Putamen (tissue), 1 donor: ENCODE measurements at regions not wholly inside any gene's neighbourhood (a gene's known extent, or its start where the extent isn't known, plus 50 kb on each side); places are given as distances from the start of the nearest gene placed in this dataset.
"Not testable (repeated sequence)": the region's sequence is repeated elsewhere in the genome, so short reads cannot be mapped to it uniquely, and the experiment has no call there.

Experiments
- DNase-seq: peaks from one replicate; pipeline ENCODE4 v3.0.0-alpha.2; 2016; ENCODE audit warnings: low spot score

- peak; percentile 29 for DNase-seq
Measured at GRCh38 chr3:61381745-61382392, 130.6 kb upstream of the FHIT start.

DNA sequence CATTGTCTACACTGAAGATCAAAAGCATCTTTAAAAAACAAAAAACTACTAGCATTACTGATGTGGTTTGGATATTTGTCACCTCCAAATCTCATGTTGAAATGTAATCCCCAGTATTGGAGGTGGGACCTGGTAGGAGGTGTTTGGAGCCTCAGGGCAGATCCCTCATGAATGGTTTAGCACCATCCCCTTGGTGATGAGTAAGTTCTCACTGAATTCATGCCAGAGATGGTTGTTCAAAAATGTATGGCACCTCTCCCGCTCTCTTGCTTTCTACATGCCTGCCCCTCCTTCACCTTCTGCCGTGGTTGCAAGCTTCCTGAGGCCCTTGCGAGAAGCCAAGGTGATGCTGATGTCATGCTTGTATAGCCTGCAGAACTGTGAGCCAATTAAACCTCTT lies 136.6 kb upstream of the FHIT start:
- no peak for DNase-seq

DNA sequence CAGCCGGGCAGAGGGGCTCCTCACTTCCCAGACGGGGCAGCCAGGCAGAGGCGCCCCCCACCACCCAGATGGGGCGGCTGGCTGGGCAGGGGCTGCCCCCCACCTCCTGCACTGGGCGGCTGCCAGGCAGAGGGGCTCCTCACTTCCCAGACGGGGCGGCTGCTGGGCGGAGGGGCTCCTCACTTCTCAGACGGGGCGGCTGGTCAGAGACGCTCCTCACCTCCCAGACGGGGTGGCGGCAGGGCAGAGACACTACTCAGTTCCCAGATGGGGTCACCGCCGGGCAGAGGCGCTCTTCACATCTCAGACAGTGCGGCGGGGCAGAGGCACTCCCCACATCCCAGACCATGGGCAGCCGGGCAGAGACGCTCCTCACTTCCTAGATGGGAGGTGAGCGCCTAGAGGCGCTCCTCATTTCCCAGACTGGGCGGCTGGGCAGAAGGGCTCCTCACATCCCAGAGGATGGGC lies 142.3 kb upstream of the FHIT start:
- not testable (repeated sequence) for DNase-seq

DNA sequence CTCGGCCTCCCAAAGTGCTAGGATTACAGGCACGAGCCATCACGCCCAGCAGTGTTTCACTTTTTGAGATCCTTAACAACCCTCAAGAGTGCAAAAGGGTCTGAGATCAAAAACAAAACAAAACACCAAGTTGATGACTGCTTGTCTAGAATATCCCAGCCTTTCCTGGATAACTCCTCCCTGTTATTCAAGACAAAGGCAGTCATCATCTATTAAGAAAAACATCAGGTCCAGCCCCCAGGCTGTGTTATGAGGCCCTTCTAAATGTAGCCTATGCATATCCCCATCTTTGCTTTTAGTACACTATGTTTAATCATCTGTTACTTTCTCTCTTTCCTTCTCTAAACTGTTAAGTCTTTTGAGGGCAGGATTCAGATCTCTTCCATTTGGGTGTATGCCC lies 150.1 kb upstream of the FHIT start:
- no peak for DNase-seq

DNA sequence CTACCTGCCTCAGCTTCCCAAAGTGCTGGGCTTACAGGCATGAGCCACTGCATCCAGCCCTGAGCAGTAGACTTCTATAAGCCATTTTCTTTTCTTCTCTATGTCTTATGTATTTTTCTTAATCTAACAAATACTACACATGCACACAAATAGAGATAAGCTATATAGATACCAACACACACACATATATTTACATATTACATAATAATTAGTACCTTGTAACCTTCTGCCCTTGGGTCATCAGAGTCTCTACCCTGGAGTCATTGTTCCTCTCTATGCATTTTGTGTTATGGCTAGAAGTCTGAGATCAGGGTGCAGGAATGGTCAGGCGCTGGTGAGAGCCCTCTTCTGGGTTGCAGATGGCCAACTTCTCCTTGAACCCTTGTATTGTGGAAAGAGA lies 154.0 kb upstream of the PTPRG start:
- no peak for DNase-seq

DNA sequence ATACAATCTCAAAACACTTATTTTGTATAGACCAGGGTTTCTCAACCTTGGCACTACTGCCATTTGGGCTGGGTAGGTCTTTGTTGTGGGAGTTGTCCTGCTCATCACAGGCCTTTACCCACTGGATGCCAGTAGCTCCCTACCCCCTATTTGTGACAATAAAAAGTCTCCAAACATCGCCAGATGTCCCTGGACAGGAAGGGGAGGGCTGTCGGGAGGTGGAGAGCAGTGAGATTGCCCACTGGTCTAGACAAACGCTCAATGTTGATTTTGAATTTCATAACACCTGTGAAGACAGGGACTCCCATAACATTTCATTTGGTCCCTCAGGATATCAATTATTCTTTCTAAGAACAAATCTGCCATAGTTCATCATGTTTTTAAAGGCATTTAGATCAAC lies 151.7 kb upstream of the PTPRG start:
- no peak for DNase-seq

GRCh38 chr3:61410358-61410757 lies 151.0 kb upstream of the PTPRG start:
- DNase-seq, result not testable (repeated sequence)

- no peak for DNase-seq
Measured at GRCh38 chr3:61411009-61411662, 150.2 kb upstream of the PTPRG start.

- DNase-seq, result no peak
Measured at GRCh38 chr3:61414456-61414855, 146.9 kb upstream of the PTPRG start.

GRCh38 chr3:61415201-61415600 lies 146.2 kb upstream of the PTPRG start:
- DNase-seq, result no peak

DNA sequence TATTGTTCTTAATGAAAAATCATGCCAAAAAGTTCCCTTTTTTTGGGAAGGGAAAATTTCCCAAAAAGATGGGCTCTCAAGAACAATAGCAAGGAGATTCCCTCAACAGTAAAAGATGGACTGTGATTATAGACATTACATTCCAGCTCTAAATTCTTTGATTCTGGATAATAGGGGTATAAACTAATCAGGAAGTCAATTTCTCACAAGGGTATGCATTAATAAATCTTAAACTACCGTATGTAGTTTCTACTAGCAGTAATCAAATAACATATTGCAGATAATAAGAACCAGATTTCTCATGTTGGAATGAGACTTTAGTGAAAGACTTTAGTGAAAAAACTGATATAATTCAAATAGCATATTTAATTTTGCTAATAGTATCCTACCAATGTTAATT lies 144.8 kb upstream of the PTPRG start:
- DNase-seq, result no peak

GRCh38 chr3:61417352-61417751 lies 144.0 kb upstream of the PTPRG start:
- no peak for DNase-seq

DNA sequence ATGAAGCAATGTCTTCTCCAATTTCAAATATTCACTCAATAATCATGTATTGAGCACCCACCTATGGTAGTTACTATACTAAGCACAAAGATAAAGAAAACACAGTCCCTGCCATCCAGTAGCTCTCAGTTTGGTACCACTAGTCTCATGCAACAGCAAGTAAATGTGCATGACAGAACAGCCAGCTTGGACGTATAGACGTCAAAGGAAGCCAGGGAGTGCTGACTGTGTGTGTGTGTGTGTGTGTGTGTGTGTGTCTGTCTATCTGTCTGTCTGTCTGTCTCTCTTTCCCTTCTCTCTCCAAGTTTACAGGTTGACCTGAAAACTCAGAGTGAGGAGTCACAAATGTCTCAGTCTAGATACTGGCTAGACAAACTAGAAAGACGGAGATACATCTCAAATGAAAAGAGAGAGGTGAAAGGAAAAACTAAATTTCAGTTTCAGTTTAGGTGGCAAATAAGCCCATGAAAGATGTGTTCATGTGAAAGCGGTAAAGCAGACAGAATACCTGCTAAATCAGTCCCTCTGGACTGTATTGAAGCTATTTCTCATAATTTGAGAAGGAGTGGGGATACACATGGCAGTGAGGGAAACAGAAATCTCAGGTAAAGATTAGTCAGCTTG lies 141.1 kb upstream of the PTPRG start:
- no peak for DNase-seq

DNA sequence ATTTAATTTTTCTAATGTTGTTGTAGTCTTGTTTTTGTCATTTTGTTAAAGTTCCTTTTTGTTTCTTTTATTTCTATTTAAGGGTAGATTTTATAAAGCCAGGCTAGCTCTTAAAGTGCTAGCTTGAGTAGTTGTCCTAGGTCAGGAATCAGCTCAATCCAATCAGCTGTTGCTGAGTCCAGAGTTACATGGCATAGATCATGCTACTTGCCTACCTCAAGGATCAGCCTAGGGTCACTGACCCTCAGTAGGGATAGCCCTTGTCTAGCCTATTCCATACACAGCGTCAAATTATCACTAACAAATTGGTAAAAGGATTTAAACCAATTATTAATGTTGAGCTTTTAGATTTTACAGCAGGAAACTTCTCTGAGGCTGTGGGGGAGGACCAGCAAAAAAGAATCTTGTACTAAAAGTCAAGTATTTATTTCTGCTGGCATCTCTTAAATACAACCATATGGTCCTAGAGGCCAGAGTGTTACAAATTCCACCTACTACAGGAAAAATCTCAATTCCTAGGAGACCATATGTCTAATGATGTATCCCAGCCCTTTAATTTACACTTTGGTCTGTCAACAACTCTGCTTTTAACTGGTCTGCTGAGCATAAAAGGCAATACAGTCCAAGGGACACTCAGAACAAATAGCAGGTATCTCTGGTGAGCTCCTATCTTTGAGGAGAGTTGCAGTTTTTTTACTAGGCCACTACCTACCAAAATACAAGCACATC lies 138.3 kb upstream of the PTPRG start:
- no peak for DNase-seq

DNA sequence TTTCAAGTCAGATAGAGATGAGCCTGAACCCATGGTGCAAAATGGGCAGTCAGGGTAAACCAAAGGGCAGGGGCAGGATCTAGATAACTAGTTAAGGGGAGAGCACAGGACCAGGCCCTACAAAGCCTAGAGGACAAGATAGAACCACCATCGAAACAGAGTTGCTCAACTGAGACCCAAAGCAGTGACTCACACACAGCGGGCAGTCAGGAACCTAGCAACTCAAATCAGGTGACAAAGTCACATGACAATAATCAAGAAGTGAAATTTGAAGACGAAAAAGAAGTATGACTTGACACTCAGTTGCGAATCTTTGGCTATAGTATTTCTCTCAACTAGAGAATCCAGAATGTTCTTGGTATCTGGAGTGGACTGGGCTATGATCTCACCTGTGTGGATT lies 136.0 kb upstream of the PTPRG start:
- DNase-seq, result no peak

DNA sequence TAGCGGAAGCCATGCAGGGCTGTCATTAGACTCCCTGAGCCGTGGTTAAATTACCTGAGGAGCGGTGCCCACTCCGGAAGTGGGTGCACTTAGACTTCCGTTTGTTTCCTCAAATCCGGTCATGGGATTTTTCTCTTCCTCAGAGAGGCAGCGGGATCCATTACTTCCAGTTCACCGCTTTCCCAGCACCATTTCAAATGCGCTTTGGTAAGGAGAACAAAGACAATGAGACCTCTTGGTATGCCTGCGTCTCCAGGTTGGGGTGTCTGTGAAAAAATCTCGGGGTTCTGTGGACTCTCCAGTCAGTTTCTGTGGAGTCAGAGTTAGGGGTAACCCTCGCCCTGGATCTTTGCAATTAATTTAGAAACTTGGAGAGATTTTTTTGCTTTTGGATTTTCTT lies 132.3 kb upstream of the PTPRG start:
- no peak for DNase-seq

DNA sequence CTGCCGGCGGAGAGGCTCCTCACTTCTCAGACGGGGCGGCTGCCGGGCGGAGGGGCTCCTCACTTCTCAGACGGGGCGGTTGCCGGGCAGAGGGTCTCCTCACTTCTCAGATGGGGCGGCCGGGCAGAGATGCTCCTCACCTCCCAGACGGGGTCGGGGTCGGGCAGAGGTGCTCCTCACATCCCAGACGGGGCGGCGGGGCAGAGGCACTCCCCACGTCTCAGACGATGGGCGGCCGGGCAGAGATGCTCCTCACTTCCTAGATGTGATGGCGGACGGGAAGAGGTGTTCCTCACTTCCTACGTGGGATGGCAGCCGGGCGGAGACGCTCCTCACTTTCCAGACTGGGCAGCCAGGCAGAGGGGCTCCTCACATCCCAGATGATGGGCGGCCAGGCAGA lies 126.5 kb upstream of the PTPRG start:
- DNase-seq, result not testable (repeated sequence)

GRCh38 chr3:61435361-61435760 lies 126.0 kb upstream of the PTPRG start:
- not testable (repeated sequence) for DNase-seq

DNA sequence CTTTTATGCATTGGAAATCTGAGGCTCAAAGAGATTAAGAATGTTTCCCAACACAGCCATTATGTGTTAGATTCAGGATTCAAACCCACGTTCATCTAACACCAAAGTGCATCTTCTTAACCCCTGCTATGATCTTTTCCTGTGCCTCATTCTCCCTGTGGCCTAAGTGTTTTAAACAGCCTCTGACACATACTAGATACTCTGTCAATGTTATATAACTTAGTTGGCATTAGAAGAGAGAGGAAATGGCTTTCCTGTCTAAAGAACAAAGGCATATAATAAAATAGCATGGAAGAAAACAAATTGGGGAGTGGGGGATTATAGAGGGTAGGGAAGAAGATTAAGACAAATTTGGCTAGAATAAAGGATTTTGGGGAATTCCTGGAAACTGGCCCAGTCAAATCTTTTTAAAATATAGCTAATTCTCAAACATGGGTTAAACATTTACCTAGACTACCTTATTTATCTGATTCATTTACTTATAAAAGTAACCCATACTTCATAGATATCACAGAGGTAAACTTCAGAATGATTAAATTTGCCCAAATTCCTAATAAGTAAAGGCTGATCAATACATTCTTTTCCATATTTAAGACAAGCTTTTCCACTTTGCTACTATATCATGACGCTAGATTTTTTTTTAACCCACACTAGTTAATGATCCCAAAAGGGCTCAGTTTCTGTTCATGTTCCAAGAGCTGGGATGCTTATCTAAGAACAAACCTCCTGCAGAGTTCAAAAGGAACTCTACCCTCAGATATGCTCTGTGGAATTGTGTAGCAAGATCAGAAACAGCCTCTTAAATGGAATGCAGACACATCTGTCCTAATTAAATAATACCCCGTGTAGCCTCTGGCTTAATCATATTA lies 122.9 kb upstream of the PTPRG start:
- peak; percentile 3 for DNase-seq

- no peak for DNase-seq
Measured at GRCh38 chr3:61439122-61439458, 122.3 kb upstream of the PTPRG start.

DNA sequence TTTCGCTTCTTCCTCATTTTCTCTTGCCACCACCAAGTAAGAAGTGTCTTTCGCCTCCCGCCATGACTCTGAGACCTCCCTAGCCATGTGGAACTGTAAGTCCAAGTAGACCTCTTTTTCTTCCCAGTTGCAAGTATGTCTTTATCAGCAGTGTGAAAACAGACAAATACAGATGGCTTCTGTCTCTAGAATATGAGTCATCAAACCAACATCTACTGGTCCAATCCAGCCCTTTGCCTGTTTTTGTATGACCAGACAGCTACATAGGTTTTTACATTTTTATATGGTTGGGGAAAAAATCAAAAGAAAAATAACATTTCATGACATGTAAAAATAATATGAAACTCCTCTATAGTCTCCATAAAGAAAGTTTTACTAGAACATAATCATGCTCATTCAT lies 118.7 kb upstream of the PTPRG start:
- DNase-seq, result no peak

DNA sequence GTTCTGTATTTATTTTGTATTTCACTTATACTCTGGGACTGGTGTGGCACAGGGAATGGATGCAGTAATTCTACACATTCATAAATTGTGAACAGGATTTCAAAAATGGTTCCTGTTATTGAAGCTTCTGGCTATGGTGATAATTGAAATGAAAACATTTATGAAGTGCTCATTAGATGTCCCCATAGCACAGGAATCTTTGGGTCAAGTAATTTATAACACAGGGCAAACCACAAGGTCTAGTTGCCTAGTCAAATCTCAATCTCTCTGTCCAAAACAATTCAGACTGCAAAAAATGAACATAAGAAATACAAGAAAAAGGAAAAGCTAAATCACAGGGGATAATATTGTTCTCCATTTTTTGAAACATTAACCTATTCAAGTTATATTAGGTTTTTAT lies 117.5 kb upstream of the PTPRG start:
- no peak for DNase-seq
